ENCODE measurements at regions not wholly inside any gene's neighbourhood (a gene's known extent, or its start where the extent isn't known, plus 50 kb on each side); places are given as distances from the start of the nearest gene placed in this dataset.

- H3K79me2 ChIP-seq (ENCODE audit: insufficient read depth, low read length) = no peaks in the 10 kb centered on the region
- intact Hi-C loops (cut with micrococcal nuclease) = no loop called here
- H3K27ac Mint-ChIP-seq = no peak overlapping the region
- H3K27me3 Mint-ChIP-seq (ENCODE audit: low read depth in 3 of 3) = peaks cover 0 to 3% (median 0%) of the 10 kb centered on the region in 3 donors
- H3K27ac ChIP-seq (ENCODE audit: low read depth in 1 of 2, low read length in 2 of 2) = no peak overlapping the region
- no peaks in the 10 kb centered on the region for H4K20me1 ChIP-seq (ENCODE audit: insufficient read depth, low read length)
- TF ChIP-seq CTCF (IDR thresholded peaks at IDR 0.05) = no peak
- no peak overlapping the region for H3K4me3 Mint-ChIP-seq
- H3K4me1 Mint-ChIP-seq = peaks cover 6% of the 10 kb centered on the region
- H3K9me3 Mint-ChIP-seq = peaks cover 0 to 2% (median 0%) of the 10 kb centered on the region in 7 donors
- H3K27me3 ChIP-seq (ENCODE audit: control insufficient read depth in 2 of 2, insufficient read depth in 2 of 2, low read length in 2 of 2) = no peaks in the 10 kb centered on the region
- H3K4me2 ChIP-seq (replicated peaks; ENCODE audit: extremely low read depth, low read length, poor library complexity, severe bottlenecking) = no peak overlapping the region
- no CpG with 5 or more reads among the region's 1 CpG for WGBS (ENCODE audit: insufficient coverage)
- no peak overlapping the region for H3K4me3 ChIP-seq (replicated peaks in 1 of 3; ENCODE audit: low read depth in 2 of 3, low read length in 3 of 3)
- no peaks in the 10 kb centered on the region for H3K9me3 ChIP-seq (replicated peaks in 1 of 2; ENCODE audit: control insufficient read depth in 1 of 2, insufficient read depth in 1 of 2, low read length in 2 of 2)
- no peak overlapping the region for H2AFZ ChIP-seq (ENCODE audit: insufficient read depth, low read depth, low read length, poor library complexity, severe bottlenecking)
- H3K9ac ChIP-seq (ENCODE audit: insufficient read depth, low read length, poor library complexity, severe bottlenecking) = no peak overlapping the region
- H3K4me1 ChIP-seq (ENCODE audit: control insufficient read depth in 1 of 2, insufficient read depth in 2 of 2, low read length in 2 of 2) = no peaks in the 10 kb centered on the region
- no peaks in the 10 kb centered on the region for H3K36me3 Mint-ChIP-seq
- H3K36me3 ChIP-seq (replicated peaks in 1 of 2; ENCODE audit: control insufficient read depth in 1 of 2, insufficient read depth in 2 of 2, low read length in 2 of 2) = no peaks in the 10 kb centered on the region
- no peak for DNase-seq
Measured at GRCh38 chr2:67628892-67629291, 231.8 kb downstream of the ETAA1 start.

GRCh38 chr2:67631483-67631882 is 234.3 kb downstream of the ETAA1 start:
- H3K27ac ChIP-seq (ENCODE audit: low read depth in 1 of 2, low read length in 2 of 2) = no peak overlapping the region
- no peak overlapping the region for H3K27ac Mint-ChIP-seq
- intact Hi-C loops (cut with micrococcal nuclease) = no loop called here

More at GRCh38 chr2:67631483-67631882, 234.3 kb downstream of the ETAA1 start:
- H3K4me3 Mint-ChIP-seq = no peak overlapping the region
- Histone ChIP-seq H3K9me3 (replicated peaks in 1 of 2; ENCODE audit: control insufficient read depth in 1 of 2, insufficient read depth in 1 of 2, low read length in 2 of 2) (no peaks in the 10 kb centered on the region), H3K36me3 (replicated peaks in 1 of 2; ENCODE audit: control insufficient read depth in 1 of 2, insufficient read depth in 2 of 2, low read length in 2 of 2) (no peaks in the 10 kb centered on the region), H3K27me3 (ENCODE audit: control insufficient read depth in 2 of 2, insufficient read depth in 2 of 2, low read length in 2 of 2) (no peaks in the 10 kb centered on the region), H4K20me1 (ENCODE audit: insufficient read depth, low read length) (no peaks in the 10 kb centered on the region), H3K79me2 (ENCODE audit: insufficient read depth, low read length) (no peaks in the 10 kb centered on the region), H3K9ac (ENCODE audit: insufficient read depth, low read length, poor library complexity, severe bottlenecking) (no peak overlapping the region), H3K4me3 (replicated peaks in 1 of 3; ENCODE audit: low read depth in 2 of 3, low read length in 3 of 3) (no peak overlapping the region), H2AFZ (ENCODE audit: insufficient read depth, low read depth, low read length, poor library complexity, severe bottlenecking) (no peak overlapping the region), H3K4me1 (ENCODE audit: control insufficient read depth in 1 of 2, insufficient read depth in 2 of 2, low read length in 2 of 2) (no peaks in the 10 kb centered on the region), H3K4me2 (replicated peaks; ENCODE audit: extremely low read depth, low read length, poor library complexity, severe bottlenecking) (no peak overlapping the region)
- H3K9me3 Mint-ChIP-seq = peaks cover 0 to 3% (median 0%) of the 10 kb centered on the region in 7 donors
- no peaks in the 10 kb centered on the region for H3K36me3 Mint-ChIP-seq
- no peaks in the 10 kb centered on the region for H3K4me1 Mint-ChIP-seq
- H3K27me3 Mint-ChIP-seq (ENCODE audit: low read depth in 3 of 3) = peaks cover 0 to 3% (median 0%) of the 10 kb centered on the region in 3 donors
- no peak for DNase-seq
- TF ChIP-seq CTCF (IDR thresholded peaks at IDR 0.05) = no peak
